ENCODE measurements at regions not wholly inside any gene's neighbourhood (a gene's known extent, or its start where the extent isn't known, plus 50 kb on each side); places are given as distances from the start of the nearest gene placed in this dataset.

- H3K4me1 ChIP-seq: no peaks in the 10 kb centered on the region
- no peaks in the 10 kb centered on the region for H3K27me3 ChIP-seq
- no peaks in the 10 kb centered on the region for H3K36me3 ChIP-seq
- no peak overlapping the region for H3K27ac ChIP-seq
- DNase-seq (no peak), ATAC-seq (no peak)
- H3K9me3 ChIP-seq: peaks cover 0 to 12% of the 10 kb centered on the region in 2 donors
- no peak overlapping the region for H3K4me3 ChIP-seq
- TF ChIP-seq CTCF (IDR thresholded peaks at IDR 0.05): no peak
- intact Hi-C loops (cut with DNase I): no loop called here
Measured at GRCh38 chr7:121515229-121515628, 119.1 kb upstream of the FAM3C start.

- TF ChIP-seq CTCF (IDR thresholded peaks at IDR 0.05): no peak
- Histone ChIP-seq H3K27me3 (no peaks in the 10 kb centered on the region), H3K36me3 (no peaks in the 10 kb centered on the region), H3K4me1 (no peaks in the 10 kb centered on the region), H3K27ac (no peak overlapping the region), H3K9me3 (peaks cover 0 to 19% of the 10 kb centered on the region in 2 donors), H3K4me3 (no peak overlapping the region)
- DNase-seq: no peak
- intact Hi-C loops (cut with DNase I): no loop called here
- ATAC-seq: no peak
Measured at GRCh38 chr7:121513105-121513504, 117.0 kb upstream of the FAM3C start.

- Histone ChIP-seq H3K27me3 (no peaks in the 10 kb centered on the region), H3K9me3 (peaks cover 0 to 31% of the 10 kb centered on the region in 2 donors), H3K4me3 (no peak overlapping the region), H3K36me3 (no peaks in the 10 kb centered on the region), H3K27ac (no peak overlapping the region), H3K4me1 (no peaks in the 10 kb centered on the region)
- intact Hi-C loops (cut with DNase I): no loop called here
- ATAC-seq (no peak), DNase-seq (no peak)
- no peak for TF ChIP-seq CTCF (IDR thresholded peaks at IDR 0.05)
Measured at GRCh38 chr7:121510858-121511482, 114.9 kb upstream of the FAM3C start.

- TF ChIP-seq CTCF (IDR thresholded peaks at IDR 0.05): no peak
- Histone ChIP-seq H3K27me3 (no peaks in the 10 kb centered on the region), H3K36me3 (no peaks in the 10 kb centered on the region), H3K27ac (no peak overlapping the region), H3K4me1 (no peaks in the 10 kb centered on the region), H3K9me3 (peaks cover 0 to 37% of the 10 kb centered on the region in 2 donors), H3K4me3 (no peak overlapping the region)
- DNase-seq (no peak), ATAC-seq (no peak)
- intact Hi-C loops (cut with DNase I): no loop called here
Measured at GRCh38 chr7:121510302-121510701, 114.2 kb upstream of the FAM3C start.

GRCh38 chr7:121505540-121506182 is 109.6 kb upstream of the FAM3C start:
- TF ChIP-seq CTCF (IDR thresholded peaks at IDR 0.05): no peak
- Histone ChIP-seq H3K27me3 (no peaks in the 10 kb centered on the region), H3K9me3 (peaks cover 0 to 40% of the 10 kb centered on the region in 2 donors), H3K4me3 (no peak overlapping the region), H3K36me3 (no peaks in the 10 kb centered on the region), H3K27ac (peak overlapping the region in 1 of 2 donors; percentile 5), H3K4me1 (no peaks in the 10 kb centered on the region)
- DNase-seq (no peak), ATAC-seq (no peak)
- intact Hi-C loops (cut with DNase I): no loop called here
